ENCODE measurements at regions not wholly inside any gene's neighbourhood (a gene's known extent, or its start where the extent isn't known, plus 50 kb on each side); places are given as distances from the start of the nearest gene placed in this dataset.

GRCh38 chr7:17029150-17029549 lies 147.4 kb upstream of the AGR3 start:
- H3K4me2 ChIP-seq (ENCODE audit: low read length), result no peak overlapping the region
- no peaks in the 10 kb centered on the region for H4K20me1 ChIP-seq (ENCODE audit: insufficient read depth, low read length)
- no peak overlapping the region for H3K27ac ChIP-seq (ENCODE audit: low read depth, low read length)
- no peak overlapping the region for H3K4me3 Mint-ChIP-seq (ENCODE audit: unreplicated experiment)
- H3K36me3 Mint-ChIP-seq (ENCODE audit: low read depth, unreplicated experiment), result no peaks in the 10 kb centered on the region
- no peak overlapping the region for H3K27ac Mint-ChIP-seq (ENCODE audit: unreplicated experiment)
- DNase-seq (ENCODE audit: low read depth) (no peak), FAIRE-seq (no peak)
- H3K27me3 ChIP-seq (ENCODE audit: insufficient read depth, low read length), result no peaks in the 10 kb centered on the region
- no peaks in the 10 kb centered on the region for H3K4me1 Mint-ChIP-seq (ENCODE audit: low read depth, unreplicated experiment)
- H3K27me3 Mint-ChIP-seq (ENCODE audit: low read depth, unreplicated experiment), result no peaks in the 10 kb centered on the region
- H3K9me3 Mint-ChIP-seq (ENCODE audit: unreplicated experiment), result no peaks in the 10 kb centered on the region
- no peaks in the 10 kb centered on the region for H3K36me3 ChIP-seq (ENCODE audit: insufficient read depth, low read length)
- no peak overlapping the region for H3K4me3 ChIP-seq (ENCODE audit: insufficient read depth, low read depth, low read length)
- no peak overlapping the region for H3K9ac ChIP-seq (ENCODE audit: low read length)
- TF ChIP-seq EZH2 (IDR thresholded peaks at IDR 0.05; ENCODE audit: insufficient read depth, low read length), result no peak
- TF ChIP-seq, protein P1, sequence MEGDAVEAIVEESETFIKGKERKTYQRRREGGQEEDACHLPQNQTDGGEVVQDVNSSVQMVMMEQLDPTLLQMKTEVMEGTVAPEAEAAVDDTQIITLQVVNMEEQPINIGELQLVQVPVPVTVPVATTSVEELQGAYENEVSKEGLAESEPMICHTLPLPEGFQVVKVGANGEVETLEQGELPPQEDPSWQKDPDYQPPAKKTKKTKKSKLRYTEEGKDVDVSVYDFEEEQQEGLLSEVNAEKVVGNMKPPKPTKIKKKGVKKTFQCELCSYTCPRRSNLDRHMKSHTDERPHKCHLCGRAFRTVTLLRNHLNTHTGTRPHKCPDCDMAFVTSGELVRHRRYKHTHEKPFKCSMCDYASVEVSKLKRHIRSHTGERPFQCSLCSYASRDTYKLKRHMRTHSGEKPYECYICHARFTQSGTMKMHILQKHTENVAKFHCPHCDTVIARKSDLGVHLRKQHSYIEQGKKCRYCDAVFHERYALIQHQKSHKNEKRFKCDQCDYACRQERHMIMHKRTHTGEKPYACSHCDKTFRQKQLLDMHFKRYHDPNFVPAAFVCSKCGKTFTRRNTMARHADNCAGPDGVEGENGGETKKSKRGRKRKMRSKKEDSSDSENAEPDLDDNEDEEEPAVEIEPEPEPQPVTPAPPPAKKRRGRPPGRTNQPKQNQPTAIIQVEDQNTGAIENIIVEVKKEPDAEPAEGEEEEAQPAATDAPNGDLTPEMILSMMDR (IDR thresholded peaks at IDR 0.05; ENCODE audit: insufficient read depth, low read depth, low read length), result no peak
- H3K9me3 ChIP-seq (ENCODE audit: insufficient read depth, low read depth, low read length), result no peaks in the 10 kb centered on the region
- H3K79me2 ChIP-seq (ENCODE audit: insufficient read depth, low read length), result no peaks in the 10 kb centered on the region
- no peaks in the 10 kb centered on the region for H3K4me1 ChIP-seq (ENCODE audit: insufficient read depth, low read length)
- no peak overlapping the region for H2AFZ ChIP-seq (ENCODE audit: low read depth, low read length)

GRCh38 chr7:17030559-17030958 lies 148.8 kb upstream of the AGR3 start:
- Mint-ChIP-seq H3K4me1 (ENCODE audit: low read depth, unreplicated experiment) (no peaks in the 10 kb centered on the region), H3K27me3 (ENCODE audit: low read depth, unreplicated experiment) (no peaks in the 10 kb centered on the region), H3K27ac (ENCODE audit: unreplicated experiment) (no peak overlapping the region), H3K36me3 (ENCODE audit: low read depth, unreplicated experiment) (no peaks in the 10 kb centered on the region), H3K4me3 (ENCODE audit: unreplicated experiment) (no peak overlapping the region), H3K9me3 (ENCODE audit: unreplicated experiment) (no peaks in the 10 kb centered on the region)
- no peak for TF ChIP-seq EZH2 (IDR thresholded peaks at IDR 0.05; ENCODE audit: insufficient read depth, low read length)
- H3K27me3 ChIP-seq (ENCODE audit: insufficient read depth, low read length), result no peaks in the 10 kb centered on the region
- H3K9ac ChIP-seq (ENCODE audit: low read length), result no peak overlapping the region
- no peaks in the 10 kb centered on the region for H3K36me3 ChIP-seq (ENCODE audit: insufficient read depth, low read length)
- no peak overlapping the region for H3K27ac ChIP-seq (ENCODE audit: low read depth, low read length)
- no peaks in the 10 kb centered on the region for H3K9me3 ChIP-seq (ENCODE audit: insufficient read depth, low read depth, low read length)
- H3K4me3 ChIP-seq (ENCODE audit: insufficient read depth, low read depth, low read length), result no peak overlapping the region
- H3K79me2 ChIP-seq (ENCODE audit: insufficient read depth, low read length), result no peaks in the 10 kb centered on the region
- no peak overlapping the region for H3K4me2 ChIP-seq (ENCODE audit: low read length)
- DNase-seq (ENCODE audit: low read depth) (no peak), FAIRE-seq (no peak)
- no peak overlapping the region for H2AFZ ChIP-seq (ENCODE audit: low read depth, low read length)
- H4K20me1 ChIP-seq (ENCODE audit: insufficient read depth, low read length), result no peaks in the 10 kb centered on the region
- no peaks in the 10 kb centered on the region for H3K4me1 ChIP-seq (ENCODE audit: insufficient read depth, low read length)

DNA sequence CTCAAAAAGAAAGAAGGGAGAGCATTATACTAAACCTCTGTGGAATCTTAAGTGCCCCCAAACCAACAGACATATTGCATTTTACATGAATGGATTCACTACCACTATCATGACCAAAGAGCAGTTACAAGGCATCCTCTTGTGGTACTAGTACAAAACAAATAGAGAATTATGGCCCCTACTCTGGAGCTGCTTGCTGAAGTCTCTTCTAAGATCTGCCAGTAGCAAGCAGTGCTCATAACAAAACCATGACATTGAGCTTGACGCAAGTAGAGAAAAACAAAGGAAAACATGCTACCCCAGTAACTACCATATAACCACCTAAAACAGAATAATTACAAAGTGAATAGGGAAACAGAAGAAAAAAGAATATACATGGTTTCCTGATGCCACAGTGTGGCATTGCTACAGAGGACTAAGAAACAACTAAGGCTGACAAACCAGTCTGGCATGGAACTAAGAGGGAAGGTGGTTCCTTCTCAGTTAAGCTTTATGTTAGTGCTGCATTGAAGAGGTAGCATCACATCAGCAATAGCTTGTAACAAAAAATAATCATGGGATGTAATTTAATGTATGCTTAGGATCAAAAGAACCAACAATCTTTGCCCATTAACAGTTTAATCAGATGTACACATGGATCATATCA lies 150.2 kb upstream of the AGR3 start:
- no peak overlapping the region for H3K4me2 ChIP-seq (ENCODE audit: low read length)
- no peaks in the 10 kb centered on the region for H3K27me3 ChIP-seq (ENCODE audit: insufficient read depth, low read length)
- no peak for DNase-seq (ENCODE audit: low read depth)
- no peak overlapping the region for H3K4me3 Mint-ChIP-seq (ENCODE audit: unreplicated experiment)
- H3K36me3 ChIP-seq (ENCODE audit: insufficient read depth, low read length), result no peaks in the 10 kb centered on the region
- TF ChIP-seq, protein P1 (IDR thresholded peaks at IDR 0.05; ENCODE audit: insufficient read depth, low read depth, low read length), result no peak
- no peak for TF ChIP-seq EZH2 (IDR thresholded peaks at IDR 0.05; ENCODE audit: insufficient read depth, low read length)
- H3K27me3 Mint-ChIP-seq (ENCODE audit: low read depth, unreplicated experiment), result no peaks in the 10 kb centered on the region
- H3K27ac ChIP-seq (ENCODE audit: low read depth, low read length), result no peak overlapping the region
- no peaks in the 10 kb centered on the region for H4K20me1 ChIP-seq (ENCODE audit: insufficient read depth, low read length)
- no peak overlapping the region for H3K4me3 ChIP-seq (ENCODE audit: insufficient read depth, low read depth, low read length)
- H3K4me1 Mint-ChIP-seq (ENCODE audit: low read depth, unreplicated experiment), result no peaks in the 10 kb centered on the region
- H3K9ac ChIP-seq (ENCODE audit: low read length), result no peak overlapping the region
- no peak overlapping the region for H3K27ac Mint-ChIP-seq (ENCODE audit: unreplicated experiment)
- no peak overlapping the region for H2AFZ ChIP-seq (ENCODE audit: low read depth, low read length)
- H3K9me3 ChIP-seq (ENCODE audit: insufficient read depth, low read depth, low read length), result no peaks in the 10 kb centered on the region
- no peaks in the 10 kb centered on the region for H3K36me3 Mint-ChIP-seq (ENCODE audit: low read depth, unreplicated experiment)
- H3K4me1 ChIP-seq (ENCODE audit: insufficient read depth, low read length), result no peaks in the 10 kb centered on the region
- FAIRE-seq, result peak; percentile 85
- H3K79me2 ChIP-seq (ENCODE audit: insufficient read depth, low read length), result no peaks in the 10 kb centered on the region
- H3K9me3 Mint-ChIP-seq (ENCODE audit: unreplicated experiment), result no peaks in the 10 kb centered on the region
